GM10248 (cell line): ENCODE measurements at regions not wholly inside any gene's neighbourhood (a gene's known extent, or its start where the extent isn't known, plus 50 kb on each side); places are given as distances from the start of the nearest gene placed in this dataset.
"Not testable (repeated sequence)": the region's sequence is repeated elsewhere in the genome, so short reads cannot be mapped to it uniquely, and the experiment has no call there.

Source experiments
- CTCF ChIA-PET: fragments of 300-600 bp; sonication (Branson Sonifier 250); formaldehyde crosslinking; extraction: SDS; loops from one replicate; lab custom pipeline; 2021; ENCODE audit warnings: antibody characterized with exemption; lab: Yijun Ruan, JAX
- POLR2A ChIA-PET: fragments of 350-650 bp; sonication (Branson Sonifier 250); formaldehyde crosslinking; extraction: SDS; loops from one replicate; lab custom pipeline; 2020; ENCODE audit warnings: antibody characterized with exemption; lab: Yijun Ruan, JAX
- DNase-seq: peaks from one replicate; pipeline ENCODE4 v3.0.0; 2012; ENCODE audit errors: extremely low spot score
- CTCF ChIP-seq: IDR thresholded peaks from 2 replicates; pipeline ENCODE4 v1.5.1; 2012; ENCODE audit warnings: mild to moderate bottlenecking, low read depth; ENCODE audit errors: extremely low read depth, missing control alignments, control extremely low read depth

DNA sequence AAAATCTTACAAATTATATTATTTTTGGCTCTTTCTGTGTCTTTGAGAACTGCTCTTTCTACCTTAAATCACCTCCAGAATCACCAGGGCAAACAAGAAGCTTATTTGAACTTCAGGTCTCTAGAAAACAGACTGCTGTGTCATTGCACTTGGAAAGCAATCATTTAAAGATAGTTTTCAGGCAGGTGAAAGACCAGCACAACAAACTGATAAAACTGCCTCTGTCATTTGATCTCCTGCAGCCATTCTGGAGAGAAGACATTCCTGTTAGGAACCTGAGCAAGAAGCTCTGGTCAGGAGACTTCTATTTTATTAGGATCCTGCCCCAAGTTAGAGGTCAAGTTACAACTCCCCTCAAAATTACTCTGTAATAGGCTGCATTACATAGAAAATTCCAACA lies 50.7 kb upstream of the AP4E1 start:
- no peak for TF ChIP-seq CTCF
- ChIA-PET CTCF (interaction anchor here (1.2 to 2.1 kb wide), 4 partner anchors 19 to 29 kb away, joined by 3 to 8 read pairs (median 5); no protein-coding TSS in a partner anchor), POLR2A (no interaction called here)
- no peak for DNase-seq

DNA sequence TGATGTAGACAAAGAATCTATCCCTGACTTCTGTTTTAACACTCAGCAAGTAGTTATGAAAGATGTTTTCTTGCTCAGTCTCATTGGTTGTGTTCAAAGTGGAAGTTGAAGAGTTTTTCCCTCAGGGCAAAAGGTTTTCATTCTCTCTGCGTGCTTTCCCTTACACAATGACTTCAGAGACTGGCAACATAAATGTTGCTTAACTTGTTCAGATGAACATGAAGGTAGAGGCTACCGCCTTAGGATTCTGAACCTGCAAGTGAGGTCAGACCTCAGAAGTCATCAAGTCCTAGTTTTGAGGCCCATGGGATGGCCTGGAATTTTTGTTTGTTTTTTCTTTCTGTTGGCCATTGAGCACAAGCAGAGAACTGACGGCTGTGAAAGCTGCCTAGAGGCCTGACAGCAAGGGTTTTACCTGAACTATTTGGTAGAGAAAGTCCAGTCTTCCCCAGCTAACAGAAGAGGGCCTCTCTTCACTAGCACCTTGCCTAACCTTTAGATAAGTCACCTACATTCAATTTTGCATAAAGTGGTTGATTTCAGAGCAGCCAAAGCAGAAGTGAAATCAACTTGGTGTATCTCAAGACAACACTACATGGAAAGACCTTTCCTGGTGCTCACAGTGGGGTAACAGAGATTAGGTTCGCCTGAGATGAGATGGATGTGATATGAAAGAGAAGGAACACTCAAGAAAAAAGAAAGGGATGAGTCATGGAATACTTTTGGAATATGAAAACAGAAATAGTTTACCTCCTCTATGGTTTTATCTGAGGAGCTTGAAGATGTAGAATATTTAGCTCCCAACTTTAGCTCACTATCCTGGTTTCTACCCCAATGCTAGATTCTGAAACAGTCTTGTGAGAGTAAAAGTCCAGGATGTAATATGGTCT lies 53.6 kb upstream of the AP4E1 start:
- POLR2A ChIA-PET, result interaction anchor here (0.8 kb wide), 1 partner anchor 53 kb away, joined by 3 read pairs; no protein-coding TSS in a partner anchor
- CTCF ChIA-PET, result interaction anchor here (0.9 to 1.0 kb wide), 2 partner anchors 22 to 26 kb away, joined by 3 to 4 read pairs; no protein-coding TSS in a partner anchor
- no peak for TF ChIP-seq CTCF
- peak; percentile 56 for DNase-seq

DNA sequence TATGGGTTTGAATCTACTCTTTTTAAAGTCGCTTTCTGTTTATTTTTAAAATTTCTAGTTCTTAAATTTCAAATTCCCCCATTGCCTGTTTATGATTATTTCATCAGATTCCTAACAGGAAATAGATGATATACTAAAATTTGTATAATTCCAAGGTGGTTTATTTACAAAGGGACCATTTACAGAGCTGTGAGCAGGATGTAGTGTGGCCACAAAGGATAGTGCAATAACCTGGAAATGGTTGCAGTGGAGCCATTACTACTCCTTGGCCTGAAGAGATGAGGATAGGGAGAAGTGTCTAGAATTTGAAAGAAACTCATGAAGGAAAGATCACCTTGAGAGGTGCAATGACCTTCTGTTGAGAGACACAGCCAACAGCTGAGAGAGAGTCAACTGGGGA lies 58.5 kb upstream of the AP4E1 start:
- no peak for TF ChIP-seq CTCF
- no peak for DNase-seq
- POLR2A ChIA-PET, result no interaction called here
- CTCF ChIA-PET, result no interaction called here

DNA sequence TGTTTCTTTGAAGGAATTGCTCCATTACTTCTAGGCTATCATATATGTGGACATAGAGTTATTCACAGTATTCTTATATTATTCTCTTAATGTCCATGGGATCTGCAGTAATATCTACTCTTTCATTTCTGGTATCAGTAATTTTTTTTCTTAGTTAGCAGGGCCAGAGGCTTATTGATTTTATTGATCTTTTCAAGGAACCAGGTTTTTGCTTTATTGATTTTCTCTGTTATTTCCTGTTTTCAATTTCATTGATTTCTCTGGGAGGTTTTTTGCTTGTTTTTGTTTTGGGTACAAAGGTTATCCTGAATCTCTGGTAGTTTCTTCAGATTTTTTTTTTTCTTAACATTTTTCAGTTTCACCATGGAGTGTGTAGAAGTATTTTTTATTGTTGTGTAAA lies 60.1 kb upstream of the AP4E1 start:
- ChIA-PET CTCF (no interaction called here), POLR2A (no interaction called here)
- DNase-seq, result no peak
- no peak for TF ChIP-seq CTCF

- DNase-seq, POLR2A ChIA-PET, CTCF ChIA-PET: not testable (repeated sequence)
Measured at GRCh38 chr15:50845181-50845580, 63.3 kb upstream of the AP4E1 start.

GRCh38 chr15:50840520-50840919 lies 68.0 kb upstream of the AP4E1 start:
- no peak for TF ChIP-seq CTCF
- ChIA-PET POLR2A (no interaction called here), CTCF (no interaction called here)
- DNase-seq, result no peak

- CTCF ChIA-PET, result no interaction called here
- POLR2A ChIA-PET, result no interaction called here
- no peak for DNase-seq
- no peak for TF ChIP-seq CTCF
Measured at GRCh38 chr15:50837256-50837770, 71.2 kb upstream of the AP4E1 start.
